Peyer's patch (tissue), 4 donors: ENCODE measurements at regions not wholly inside any gene's neighbourhood (a gene's known extent, or its start where the extent isn't known, plus 50 kb on each side); places are given as distances from the start of the nearest gene placed in this dataset.

Experiments used
- POLR2A ChIP-seq, 2 donors: fragments of 450-650 bp; IDR thresholded peaks; one replicate each; pipeline ENCODE4 v1.5.1; 2017; ENCODE audit warnings: antibody characterized with exemption in 2 of 2, mild to moderate bottlenecking in 2 of 2, moderate library complexity in 2 of 2
- TF ChIP-seq, protein P1 (sequence below), 6 experiments: fragments of 450-650 bp in 4 of 6; fragments of 200-600 bp in 2 of 6; sonication (generic) in 1 of 6; IDR thresholded peaks; one replicate each; pipeline ENCODE4 v1.5.1; 2017 to 2019; ENCODE audit warnings: antibody characterized with exemption in 6 of 6, mild to moderate bottlenecking in 3 of 6, moderate library complexity in 1 of 6

DNA sequence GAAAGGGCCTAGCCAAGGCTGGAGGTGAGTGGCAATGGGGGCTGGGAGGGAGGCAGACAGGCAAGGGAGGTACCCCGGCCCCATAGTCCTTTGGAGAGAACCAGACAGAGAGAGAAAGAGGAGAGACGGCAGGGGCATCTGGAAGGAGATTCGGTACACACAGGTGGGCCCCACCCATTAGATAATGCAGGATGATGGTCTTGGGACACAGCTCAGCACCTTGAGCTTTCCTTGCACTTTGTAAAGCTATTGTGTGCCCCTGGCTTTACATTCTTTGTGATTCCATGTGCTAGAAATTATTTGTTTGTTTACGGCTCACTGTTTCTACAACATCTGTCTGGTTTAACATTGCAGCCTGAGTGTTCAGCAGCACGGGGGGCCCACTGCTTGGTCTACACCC is 83.1 kb downstream of the CTAGE1 start:
- TF ChIP-seq POLR2A (IDR thresholded peaks at IDR 0.05): no peak
- TF ChIP-seq, protein P1, sequence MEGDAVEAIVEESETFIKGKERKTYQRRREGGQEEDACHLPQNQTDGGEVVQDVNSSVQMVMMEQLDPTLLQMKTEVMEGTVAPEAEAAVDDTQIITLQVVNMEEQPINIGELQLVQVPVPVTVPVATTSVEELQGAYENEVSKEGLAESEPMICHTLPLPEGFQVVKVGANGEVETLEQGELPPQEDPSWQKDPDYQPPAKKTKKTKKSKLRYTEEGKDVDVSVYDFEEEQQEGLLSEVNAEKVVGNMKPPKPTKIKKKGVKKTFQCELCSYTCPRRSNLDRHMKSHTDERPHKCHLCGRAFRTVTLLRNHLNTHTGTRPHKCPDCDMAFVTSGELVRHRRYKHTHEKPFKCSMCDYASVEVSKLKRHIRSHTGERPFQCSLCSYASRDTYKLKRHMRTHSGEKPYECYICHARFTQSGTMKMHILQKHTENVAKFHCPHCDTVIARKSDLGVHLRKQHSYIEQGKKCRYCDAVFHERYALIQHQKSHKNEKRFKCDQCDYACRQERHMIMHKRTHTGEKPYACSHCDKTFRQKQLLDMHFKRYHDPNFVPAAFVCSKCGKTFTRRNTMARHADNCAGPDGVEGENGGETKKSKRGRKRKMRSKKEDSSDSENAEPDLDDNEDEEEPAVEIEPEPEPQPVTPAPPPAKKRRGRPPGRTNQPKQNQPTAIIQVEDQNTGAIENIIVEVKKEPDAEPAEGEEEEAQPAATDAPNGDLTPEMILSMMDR (IDR thresholded peaks at IDR 0.05): no peak
